Fibroblast of upper back skin (primary cell): ENCODE measurements at regions not wholly inside any gene's neighbourhood (a gene's known extent, or its start where the extent isn't known, plus 50 kb on each side); places are given as distances from the start of the nearest gene placed in this dataset.
"Not testable (repeated sequence)": the region's sequence is repeated elsewhere in the genome, so short reads cannot be mapped to it uniquely, and the experiment has no call there.

Experiments used
- DNase-seq: peaks from one replicate; pipeline ENCODE4 v3.0.0-alpha.2; 2013

DNA sequence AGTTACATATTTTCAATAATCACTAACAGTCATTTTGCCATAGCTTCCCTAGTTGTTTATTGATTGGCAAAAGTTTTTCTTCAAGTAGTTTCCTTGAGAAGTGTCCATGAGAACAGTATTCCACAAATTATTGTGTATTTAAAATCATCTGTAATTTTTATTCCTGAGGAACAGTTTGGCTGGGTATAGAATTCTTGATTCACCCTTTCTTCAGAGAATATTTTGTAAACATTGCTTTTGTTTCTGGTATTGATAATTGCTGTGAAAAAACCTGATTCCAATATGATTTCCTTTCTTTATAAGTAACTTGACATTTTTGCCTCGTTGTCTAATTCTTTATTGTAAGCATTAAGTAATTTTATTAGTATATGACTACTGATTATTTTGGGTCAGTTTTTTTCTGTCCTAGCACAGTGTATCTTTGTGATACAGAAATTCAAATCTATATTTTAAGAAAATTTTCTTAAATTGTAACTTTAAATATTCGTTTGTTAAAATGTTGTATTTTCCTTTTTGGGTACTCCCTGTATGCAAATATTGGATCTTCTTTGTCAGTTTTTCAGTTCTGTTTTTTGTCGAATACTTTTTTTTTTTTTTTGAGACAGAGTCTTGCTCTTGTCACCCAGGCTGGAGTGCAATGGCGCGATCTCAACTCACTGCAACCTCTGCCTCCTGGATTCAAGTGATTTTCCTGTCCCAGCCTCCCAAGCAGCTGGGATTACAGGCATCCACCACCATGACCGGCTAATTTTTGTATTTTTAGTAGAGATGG, 162.0 kb upstream of the ATP2B1 start:
- DNase-seq, result no peak

DNA sequence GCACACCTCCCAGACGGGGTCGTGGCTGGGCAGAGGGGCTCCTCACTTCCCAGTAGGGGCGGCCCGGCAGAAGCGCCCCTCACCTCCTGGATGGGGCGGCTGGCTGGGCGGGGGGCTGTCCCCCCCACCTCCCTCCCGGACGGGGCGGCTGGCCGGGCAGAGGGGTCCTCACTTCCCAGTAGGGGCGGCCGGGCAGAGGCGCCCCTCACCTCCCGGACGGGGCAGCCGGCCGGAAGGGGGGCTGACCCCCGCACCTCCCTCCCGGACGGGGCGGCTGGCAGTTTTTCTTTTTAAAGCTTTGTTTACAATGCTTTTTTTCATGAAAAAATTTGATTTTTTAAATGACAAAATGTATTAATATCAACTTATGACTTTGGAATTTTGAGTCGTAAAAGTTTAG, 159.0 kb upstream of the ATP2B1 start:
- DNase-seq, result not testable (repeated sequence)

DNA sequence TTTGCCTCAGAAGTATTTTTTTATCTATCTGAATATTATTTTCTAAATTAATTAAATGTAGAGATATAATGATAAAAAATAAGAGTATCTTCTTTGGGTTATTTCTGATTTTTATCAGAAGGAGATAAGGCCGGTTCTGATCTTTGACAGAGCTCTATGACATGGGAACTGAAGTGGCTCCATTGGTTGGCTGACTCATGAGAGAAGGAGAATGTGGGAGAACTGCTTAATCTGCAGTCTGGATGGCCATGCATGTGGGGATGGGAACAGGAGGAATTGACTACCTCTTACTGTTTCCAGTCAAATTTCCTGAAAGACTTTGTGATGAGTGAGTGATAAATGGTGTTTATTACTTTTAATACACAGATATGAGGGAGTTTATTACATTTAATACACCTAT, 155.8 kb upstream of the ATP2B1 start:
- DNase-seq, result no peak

DNA sequence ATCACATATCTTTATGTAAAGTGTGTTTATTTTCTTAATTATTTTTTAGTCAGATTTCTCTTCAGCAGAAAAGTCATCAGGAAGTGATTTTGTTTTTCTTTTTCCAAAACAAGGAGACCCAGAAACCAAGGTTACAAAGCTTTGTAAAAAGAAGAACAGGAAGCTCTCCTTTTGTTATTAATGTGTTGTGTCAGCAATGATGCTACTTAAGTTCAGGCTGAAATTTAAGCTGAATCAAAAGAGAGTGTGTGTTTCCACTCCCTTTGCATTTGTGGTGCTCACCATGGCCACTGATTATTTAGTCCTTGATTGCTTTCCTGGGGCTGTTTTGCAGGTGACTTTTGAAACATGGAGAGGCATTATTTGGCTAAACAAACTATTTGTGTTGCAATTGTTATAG, 155.3 kb upstream of the ATP2B1 start:
- DNase-seq, result no peak

DNA sequence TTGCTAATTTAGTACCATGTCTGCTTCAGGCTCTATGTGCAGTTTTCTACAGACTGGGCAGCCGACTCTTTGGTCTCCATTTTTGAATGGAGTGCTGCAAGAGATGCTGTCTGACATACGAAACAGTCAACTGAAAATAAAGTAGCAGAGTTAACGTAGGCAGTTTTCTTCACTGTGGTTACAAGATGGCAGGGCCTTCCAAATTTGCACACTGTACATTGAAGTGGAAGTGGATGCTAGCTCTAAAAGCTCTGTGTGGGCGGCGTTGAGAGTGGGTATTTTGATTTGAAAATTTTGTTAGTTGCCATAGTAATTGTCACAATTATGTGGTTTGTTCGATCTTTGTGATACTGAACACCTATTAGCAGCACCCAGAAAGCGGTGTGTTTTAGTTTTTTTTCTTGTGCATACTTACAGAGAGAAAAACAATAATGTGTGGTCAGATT, 154.9 kb upstream of the ATP2B1 start:
- DNase-seq, result no peak

DNA sequence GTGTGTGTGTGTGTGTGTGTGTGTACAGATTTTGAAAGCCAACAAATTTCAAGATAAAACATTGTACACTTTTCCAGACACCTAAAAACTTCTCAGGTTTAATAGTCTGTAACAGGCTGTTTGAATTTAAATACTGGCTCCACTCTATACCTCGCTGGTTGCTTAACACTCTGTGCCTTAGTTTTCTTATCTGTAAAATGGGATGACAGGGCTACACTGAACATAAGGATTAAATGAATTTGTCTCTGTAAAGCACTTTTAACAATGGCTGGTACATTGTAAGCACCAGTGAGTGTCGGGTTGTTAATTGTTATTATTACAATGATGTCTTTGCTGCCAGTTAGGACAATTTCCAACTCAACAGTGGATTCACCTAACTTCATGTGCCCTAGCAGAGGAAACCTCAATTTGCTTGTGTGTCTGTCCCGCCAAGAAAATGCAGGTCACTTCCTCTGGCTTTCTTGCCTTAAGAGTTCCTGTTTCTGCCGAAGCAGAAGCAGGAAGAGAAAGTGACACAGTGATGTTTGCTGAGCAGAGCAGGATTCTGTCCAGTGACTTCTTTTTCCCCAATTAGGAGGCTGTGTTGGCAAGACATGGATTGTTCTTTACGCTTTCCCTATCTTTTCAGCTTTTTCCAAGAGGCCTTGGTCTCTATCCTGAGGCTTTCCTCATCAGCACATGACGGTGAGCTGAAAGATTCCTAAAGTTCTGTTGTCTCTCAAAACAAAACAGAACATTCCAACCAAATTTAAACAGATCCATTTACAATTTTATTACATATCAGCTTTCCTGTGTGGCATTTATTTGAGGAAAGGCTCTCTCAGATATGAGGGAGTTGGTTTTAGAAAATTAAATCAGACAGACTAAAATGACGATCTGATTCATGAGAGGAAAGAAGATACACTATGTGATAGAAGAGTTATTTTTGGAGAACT, 154.1 kb upstream of the ATP2B1 start:
- no peak for DNase-seq

DNA sequence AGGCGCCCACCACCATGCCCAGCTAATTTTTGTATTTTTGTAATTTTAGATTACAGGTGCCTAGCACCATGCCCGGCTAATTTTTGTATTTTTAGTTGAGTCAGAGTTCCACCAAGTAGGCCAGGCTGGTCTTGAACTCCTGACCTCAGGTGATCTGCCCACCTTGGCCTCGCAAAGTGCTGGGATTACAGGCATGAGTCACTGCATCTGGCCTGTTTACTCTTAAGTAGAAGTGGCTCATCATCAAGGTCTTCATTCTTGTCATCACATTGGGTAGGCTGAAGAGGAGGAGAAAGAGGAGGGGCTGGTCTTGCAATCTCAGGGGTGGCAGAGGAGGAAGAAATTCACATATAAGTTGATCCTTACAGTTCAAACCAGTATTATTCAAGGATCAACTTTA, 152.4 kb upstream of the ATP2B1 start:
- DNase-seq, result peak; percentile 5

DNA sequence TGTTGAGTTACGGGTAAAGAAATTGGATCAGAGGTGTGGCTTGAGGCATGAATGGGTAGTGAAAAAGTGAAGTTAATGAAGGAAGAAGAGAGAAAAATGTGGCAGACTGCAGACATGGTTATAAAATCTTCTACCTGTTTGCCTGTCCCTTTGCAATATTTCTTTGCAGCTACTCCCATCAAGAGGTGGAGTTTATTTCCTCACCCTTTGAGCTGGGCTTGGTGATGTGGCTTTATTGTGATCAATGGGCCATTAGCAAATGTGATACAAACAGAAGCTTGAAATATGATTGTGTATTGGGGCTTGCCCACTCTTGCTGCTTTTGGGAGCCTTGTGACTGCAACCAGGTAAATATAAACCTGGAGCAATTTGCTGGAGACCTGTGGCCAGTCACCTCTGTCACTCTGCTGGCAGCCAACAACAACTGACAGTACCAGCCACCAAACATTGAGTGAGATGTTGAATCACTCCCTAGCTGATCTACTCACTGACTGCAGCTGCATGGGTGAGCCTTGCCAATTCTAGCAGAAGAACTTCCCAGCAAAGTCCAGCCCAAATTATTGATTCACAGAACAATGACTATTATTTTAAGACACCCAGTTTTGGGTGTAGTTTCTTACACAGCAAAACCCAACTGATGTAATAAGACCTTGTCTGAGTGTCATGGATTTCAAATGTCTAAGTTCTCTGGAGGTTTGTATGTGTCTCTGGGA, 151.0 kb upstream of the ATP2B1 start:
- no peak for DNase-seq

DNA sequence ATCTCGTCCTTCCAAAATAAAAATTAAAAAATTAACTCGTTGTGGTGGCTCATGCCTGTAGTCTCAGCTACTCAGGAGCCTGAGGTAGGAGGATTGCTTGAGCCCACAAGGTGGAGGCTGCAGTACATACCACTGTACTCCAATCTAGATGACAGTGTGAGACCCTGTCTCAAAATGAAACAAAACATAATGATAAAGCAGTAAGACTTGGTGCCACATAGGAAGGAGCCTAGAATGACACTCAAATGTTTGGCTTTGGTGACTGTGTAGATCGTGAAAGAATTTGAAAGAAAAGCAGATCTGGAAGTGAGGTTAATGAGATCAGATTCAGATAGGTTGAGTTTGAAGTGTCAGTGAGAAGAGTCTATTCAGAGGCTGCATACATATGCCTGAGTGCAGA, 150.1 kb upstream of the ATP2B1 start:
- DNase-seq, result no peak

DNA sequence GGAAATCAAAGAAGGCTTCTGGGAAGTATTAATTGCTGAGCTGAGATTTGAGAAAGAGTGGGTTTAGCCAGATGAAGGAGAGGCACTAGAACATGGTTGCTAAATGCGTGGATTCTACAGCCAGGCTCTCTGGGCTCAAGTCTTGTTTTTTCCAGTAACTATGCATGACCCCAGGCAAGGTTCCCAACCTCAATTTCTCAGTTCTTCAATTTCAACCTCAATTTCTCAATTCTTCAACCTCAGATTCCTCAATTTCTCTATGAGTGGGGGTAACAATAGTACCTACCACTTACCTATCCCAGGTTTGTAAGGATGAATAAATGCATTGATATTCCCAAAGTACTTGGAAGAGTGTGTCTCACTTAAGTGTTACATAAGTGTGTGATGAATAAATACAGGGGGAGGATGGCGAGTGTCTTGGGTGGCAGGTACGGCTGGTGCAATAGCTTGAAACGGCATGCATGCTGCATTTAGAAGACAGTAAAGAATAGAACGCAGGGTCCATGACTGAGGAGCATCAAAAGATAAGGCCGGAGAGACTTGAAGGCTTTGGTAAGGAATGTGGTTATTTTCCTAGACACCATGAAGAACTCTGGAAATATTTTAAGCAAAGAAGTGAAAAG, 149.1 kb upstream of the ATP2B1 start:
- no peak for DNase-seq

DNA sequence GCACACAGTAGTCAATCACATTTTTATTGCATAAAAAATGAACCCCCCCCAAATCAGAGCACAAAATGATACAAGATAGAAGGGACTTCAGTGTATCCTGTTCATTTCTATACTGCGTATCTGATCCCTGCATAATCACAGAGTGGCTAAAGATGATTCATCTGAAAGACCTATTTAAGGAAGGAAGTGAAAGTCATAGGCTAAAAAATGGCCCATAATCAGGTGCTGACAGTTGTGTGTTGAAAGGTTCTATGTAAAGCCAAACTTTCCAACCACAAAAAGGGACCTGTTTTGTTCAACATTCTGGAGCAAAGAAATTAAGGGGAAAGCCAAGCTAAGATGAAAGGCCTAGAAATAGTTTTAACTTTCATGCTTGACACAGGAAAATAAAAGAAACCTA, 147.8 kb upstream of the ATP2B1 start:
- DNase-seq, result peak; percentile 95

DNA sequence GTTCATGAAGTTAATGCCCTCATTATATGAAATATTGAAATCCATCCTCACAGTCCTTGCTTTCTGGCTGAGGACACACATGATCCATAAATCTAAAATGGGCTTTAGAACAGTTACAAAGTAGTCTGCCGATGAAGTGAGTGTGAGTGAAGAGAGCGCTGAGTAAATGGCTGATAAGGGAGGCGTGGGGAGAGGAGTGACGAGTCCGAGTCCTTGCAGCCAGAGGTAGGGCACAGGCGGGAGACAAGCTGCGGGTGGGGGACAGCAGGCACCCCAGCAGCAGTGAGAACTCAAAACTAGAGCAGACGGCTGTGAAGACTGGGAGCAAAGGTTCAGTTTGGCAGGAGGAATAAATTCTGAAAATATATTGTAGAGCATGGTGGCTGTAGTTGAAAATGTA, 140.1 kb upstream of the ATP2B1 start:
- DNase-seq, result no peak

DNA sequence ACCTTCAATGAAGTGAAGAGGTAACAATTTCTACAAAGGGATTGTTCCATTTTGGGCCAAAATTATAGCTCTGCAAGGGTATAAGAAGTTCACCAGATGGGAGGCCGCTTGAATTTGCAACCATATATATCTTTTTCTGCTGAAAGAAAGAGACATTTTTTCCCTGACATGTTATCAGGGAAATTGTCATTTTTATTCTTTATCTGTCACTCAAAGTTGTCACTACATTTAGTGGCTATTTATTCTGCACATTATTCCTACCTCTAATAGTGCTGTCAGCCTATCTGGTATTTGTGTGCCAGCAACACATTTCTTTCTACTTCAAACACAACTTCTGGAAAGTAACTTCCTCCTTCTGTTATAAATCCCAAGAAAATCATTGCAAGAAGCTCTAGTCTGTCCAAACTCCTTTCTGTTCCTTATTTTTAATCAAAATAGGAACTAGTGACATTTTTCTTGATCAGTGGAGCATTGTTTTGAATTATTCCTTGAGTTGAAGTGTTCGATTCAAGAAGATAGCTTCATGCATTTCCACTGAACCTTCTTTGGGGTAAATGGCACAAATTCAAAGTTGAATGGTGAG, 137.9 kb upstream of the ATP2B1 start:
- DNase-seq, result no peak

DNA sequence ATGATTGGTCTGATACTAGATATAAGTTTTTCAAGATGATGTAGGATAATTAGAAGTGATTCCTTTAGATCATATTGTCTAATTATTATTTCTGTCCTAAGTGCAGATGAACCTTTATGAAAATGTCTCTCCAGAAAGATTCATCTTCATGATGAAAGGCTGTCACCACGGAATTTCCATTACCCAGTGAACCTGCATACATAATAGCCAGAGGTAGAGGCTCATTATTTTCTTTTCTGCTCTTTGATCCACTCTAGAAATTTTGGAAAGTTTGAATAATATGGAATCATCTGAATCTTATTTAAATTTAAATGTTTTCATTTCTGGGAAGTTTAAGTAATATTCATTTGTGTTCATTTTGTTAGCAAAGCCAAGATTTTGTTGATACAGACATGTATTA, 137.1 kb upstream of the ATP2B1 start:
- no peak for DNase-seq

DNA sequence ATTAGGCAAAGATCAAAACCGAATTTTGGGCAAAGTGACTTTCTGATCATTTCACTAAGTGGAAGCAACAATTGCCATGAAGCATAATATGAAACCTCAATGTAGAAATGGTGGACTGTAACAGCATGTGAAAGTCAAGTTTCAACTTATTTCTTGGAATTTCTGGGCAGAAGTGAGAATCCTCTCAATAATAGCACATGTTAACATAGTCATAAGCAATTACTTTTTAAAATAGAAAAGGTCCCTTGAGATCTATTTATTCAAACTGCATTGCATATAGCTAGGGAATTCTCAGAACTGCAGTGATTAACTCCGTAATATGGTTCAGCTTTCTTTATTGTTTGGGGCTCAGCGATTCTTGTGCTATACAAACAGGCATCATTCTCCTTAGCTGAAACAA, 136.7 kb upstream of the ATP2B1 start:
- no peak for DNase-seq

DNA sequence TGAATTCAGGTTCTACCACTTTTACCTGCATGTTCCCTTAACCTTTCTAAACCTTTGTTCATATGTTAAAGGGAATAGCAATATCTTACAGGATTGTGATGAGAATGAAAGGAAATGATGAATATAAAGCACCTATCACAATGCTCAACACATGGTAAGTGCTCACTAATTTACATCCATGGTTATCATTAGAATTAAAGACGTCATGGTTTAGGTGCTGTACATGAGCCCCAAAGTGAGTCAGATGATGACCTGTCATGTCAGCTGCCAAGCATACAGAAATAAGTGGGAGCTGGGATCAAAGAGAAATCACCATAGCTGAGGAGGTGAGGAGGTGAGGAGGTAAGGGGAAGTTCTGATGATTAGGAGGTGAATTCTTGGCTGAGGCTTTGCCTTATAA, 135.9 kb upstream of the ATP2B1 start:
- no peak for DNase-seq

DNA sequence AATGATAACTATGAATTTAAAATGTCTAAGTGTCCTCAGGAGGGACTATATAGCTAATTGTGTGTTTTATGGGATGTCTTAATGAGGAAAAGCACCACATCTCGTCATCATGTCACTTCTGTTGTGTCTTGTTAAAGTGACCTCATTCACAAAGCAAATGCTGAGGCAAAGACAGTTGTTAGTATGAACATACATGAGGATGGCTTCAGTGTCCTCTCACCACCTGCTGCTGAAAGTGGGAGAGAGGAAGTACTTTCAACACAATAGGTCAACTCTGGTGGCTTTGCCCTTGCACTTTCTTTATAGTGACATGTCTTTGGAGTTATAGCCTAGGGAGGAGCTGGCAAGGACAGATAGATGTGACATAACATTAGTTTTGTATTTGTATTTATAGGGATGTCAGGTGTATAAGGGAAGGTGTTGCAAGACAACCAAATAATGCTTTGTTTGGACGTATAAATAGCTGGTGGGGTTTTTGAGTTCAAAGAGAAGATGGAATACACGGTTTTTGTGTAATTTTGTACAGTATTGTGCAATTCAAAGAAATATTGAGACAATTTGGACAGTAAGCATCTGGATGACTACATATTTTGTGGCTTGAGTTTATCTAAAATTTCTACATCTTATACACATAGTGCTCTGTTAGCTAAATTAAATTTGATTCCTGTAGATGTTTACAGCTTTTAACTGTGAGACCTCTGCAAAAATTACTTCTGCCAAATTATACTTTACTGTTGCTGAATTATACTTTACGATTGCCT, 131.7 kb upstream of the ATP2B1 start:
- no peak for DNase-seq

DNA sequence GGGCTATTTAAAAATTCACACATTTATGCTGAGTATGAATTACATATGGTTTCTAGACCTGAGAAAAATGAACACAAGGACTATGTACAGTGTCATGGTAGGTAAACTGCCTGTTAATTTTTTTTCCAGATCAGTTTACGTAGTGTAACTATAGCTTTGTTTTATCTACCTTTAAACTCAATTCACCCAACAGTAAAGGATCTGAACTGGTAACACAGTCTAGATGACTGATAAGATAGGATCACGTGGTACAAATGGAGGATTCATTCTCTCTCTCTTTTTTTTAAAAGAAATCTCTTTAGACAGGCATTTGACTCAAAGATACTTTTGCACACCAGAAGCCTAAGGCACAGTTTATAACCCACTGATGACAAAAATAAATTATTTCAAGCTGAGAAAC, 130.8 kb upstream of the ATP2B1 start:
- DNase-seq, result no peak

DNA sequence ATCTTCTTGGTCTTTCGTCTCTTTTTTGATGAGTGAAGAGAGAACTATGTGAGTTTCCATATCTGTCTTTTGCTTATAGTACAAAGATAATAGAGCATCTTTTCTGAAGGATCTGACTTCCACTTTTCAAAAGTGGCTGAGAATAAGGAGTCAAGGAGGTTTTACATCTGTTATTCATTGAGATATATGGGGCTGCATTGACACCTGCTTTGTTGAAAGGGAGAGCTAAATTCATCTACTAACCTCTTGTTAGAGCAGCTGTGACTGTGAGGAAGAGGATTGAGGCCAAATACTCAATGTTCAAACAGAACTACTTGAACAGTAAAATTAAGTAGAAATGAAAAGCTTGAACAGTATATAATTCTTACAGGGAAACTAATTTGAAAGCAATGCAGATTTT, 130.2 kb upstream of the ATP2B1 start:
- DNase-seq, result no peak

DNA sequence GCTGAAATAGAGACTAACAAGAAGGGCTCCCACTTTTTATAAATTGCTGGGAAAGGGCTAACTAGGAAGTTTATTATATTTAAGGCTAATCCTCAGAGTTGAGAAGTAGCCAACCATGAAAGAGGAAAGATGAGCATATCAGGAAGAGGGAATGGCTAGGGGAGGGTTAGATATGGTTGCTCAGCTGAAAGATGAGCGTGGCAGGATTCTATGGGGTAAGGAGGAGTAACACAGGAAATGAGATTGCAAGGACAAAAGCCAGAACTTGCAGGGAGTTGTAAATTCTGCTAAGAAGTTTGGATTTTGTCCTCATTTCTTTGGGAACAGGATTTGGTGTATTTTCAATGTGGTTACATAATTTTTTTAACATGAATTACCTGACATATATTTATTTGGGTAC, 127.4 kb upstream of the ATP2B1 start:
- no peak for DNase-seq

DNA sequence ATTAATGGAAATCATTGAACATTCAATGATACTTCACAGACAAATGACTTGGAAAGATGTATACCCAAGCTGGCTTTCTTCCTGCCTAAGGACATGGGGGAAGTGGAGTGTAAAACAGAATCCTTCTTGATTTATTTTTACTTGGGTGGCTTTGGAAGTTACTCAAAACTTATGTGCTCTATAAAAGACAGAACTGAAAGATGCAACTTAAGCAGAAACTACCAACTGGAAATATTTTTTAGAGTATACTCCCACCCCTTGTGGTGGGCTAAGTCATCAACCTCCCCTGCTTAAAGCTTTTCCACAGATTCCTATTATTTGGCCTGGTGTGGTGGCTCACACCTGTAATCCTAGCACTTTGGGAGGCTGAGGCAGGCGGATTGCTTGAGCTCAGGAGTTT, 126.0 kb upstream of the ATP2B1 start:
- no peak for DNase-seq
